Chondrocyte (in vitro differentiated cells): ENCODE measurements at regions not wholly inside any gene's neighbourhood (a gene's known extent, or its start where the extent isn't known, plus 50 kb on each side); places are given as distances from the start of the nearest gene placed in this dataset.

Experiments used
- DNase-seq: peaks from one replicate; pipeline ENCODE4 v3.0.0; 2021; ENCODE audit warnings: mixed read lengths, low spot score
- H3K27ac Mint-ChIP-seq: one replicate; pipeline ENCODE4 v1.8.0; 2021; ENCODE audit warnings: mild to moderate bottlenecking, moderate library complexity, mixed read lengths; ENCODE audit not compliant: unreplicated experiment
- H3K27me3 Mint-ChIP-seq: 2 replicates; pipeline ENCODE4 v1.8.0; 2021; ENCODE audit warnings: low read depth, mixed read lengths
- H3K36me3 Mint-ChIP-seq: 2 replicates; pipeline ENCODE4 v1.8.0; 2021; ENCODE audit warnings: low read depth, mixed read lengths
- H3K4me1 Mint-ChIP-seq: 2 replicates; pipeline ENCODE4 v1.8.0; 2021; ENCODE audit warnings: low read depth, mild to moderate bottlenecking, mixed read lengths
- H3K4me3 Mint-ChIP-seq: one replicate; pipeline ENCODE4 v1.8.0; 2021; ENCODE audit warnings: mild to moderate bottlenecking, moderate library complexity, mixed read lengths; ENCODE audit not compliant: unreplicated experiment
- H3K9me3 Mint-ChIP-seq: 2 replicates; pipeline ENCODE4 v1.8.0; 2021; ENCODE audit warnings: low read depth, mixed read lengths
- CTCF ChIP-seq: fragments of 200-600 bp; sonication (generic); IDR thresholded peaks from 2 replicates; pipeline ENCODE4 v1.5.0; 2021; ENCODE audit warnings: antibody characterized with exemption, mild to moderate bottlenecking, moderate library complexity

GRCh38 chr12:42887657-42888056 lies 298.1 kb upstream of the PRICKLE1 start:
- Mint-ChIP-seq H3K4me3 (no peak overlapping the region), H3K36me3 (peaks cover 11% of the 10 kb centered on the region), H3K9me3 (peaks cover 16% of the 10 kb centered on the region), H3K27me3 (no peaks in the 10 kb centered on the region), H3K4me1 (peaks cover 4% of the 10 kb centered on the region), H3K27ac (no peak overlapping the region)
- no peak for TF ChIP-seq CTCF
- DNase-seq, result no peak

- Mint-ChIP-seq H3K27me3 (no peaks in the 10 kb centered on the region), H3K9me3 (peaks cover 19% of the 10 kb centered on the region), H3K4me3 (no peak overlapping the region), H3K4me1 (peaks cover 4% of the 10 kb centered on the region), H3K27ac (no peak overlapping the region), H3K36me3 (peaks cover 11% of the 10 kb centered on the region)
- no peak for TF ChIP-seq CTCF
- DNase-seq, result no peak
These were observed 296.6 kb upstream of the PRICKLE1 start for GRCh38 chr12:42886160-42886559.

GRCh38 chr12:42885677-42886076 lies 296.1 kb upstream of the PRICKLE1 start:
- Mint-ChIP-seq H3K4me1 (peaks cover 4% of the 10 kb centered on the region), H3K27ac (no peak overlapping the region), H3K27me3 (no peaks in the 10 kb centered on the region), H3K9me3 (peaks cover 21% of the 10 kb centered on the region), H3K36me3 (peaks cover 11% of the 10 kb centered on the region), H3K4me3 (no peak overlapping the region)
- DNase-seq, result no peak
- TF ChIP-seq CTCF, result no peak

- H3K27ac Mint-ChIP-seq, result no peak overlapping the region
- H3K4me1 Mint-ChIP-seq, result peaks cover 4% of the 10 kb centered on the region
- peaks cover 9% of the 10 kb centered on the region for H3K36me3 Mint-ChIP-seq
- no peaks in the 10 kb centered on the region for H3K27me3 Mint-ChIP-seq
- DNase-seq, result no peak
- H3K4me3 Mint-ChIP-seq, result no peak overlapping the region
- H3K9me3 Mint-ChIP-seq, result peaks cover 22% of the 10 kb centered on the region
- TF ChIP-seq CTCF, result no peak
These were observed 294.6 kb upstream of the PRICKLE1 start for GRCh38 chr12:42884116-42884515.

GRCh38 chr12:42873401-42873800 lies 283.9 kb upstream of the PRICKLE1 start:
- H3K36me3 Mint-ChIP-seq, result no peaks in the 10 kb centered on the region
- no peak overlapping the region for H3K4me3 Mint-ChIP-seq
- no peak for TF ChIP-seq CTCF
- DNase-seq, result no peak
- no peaks in the 10 kb centered on the region for H3K27me3 Mint-ChIP-seq
- H3K27ac Mint-ChIP-seq, result no peak overlapping the region
- H3K9me3 Mint-ChIP-seq, result peaks cover 6% of the 10 kb centered on the region
- no peaks in the 10 kb centered on the region for H3K4me1 Mint-ChIP-seq
